ENCODE measurements at regions not wholly inside any gene's neighbourhood (a gene's known extent, or its start where the extent isn't known, plus 50 kb on each side); places are given as distances from the start of the nearest gene placed in this dataset.
"Not testable (repeated sequence)": the region's sequence is repeated elsewhere in the genome, so short reads cannot be mapped to it uniquely, and the experiment has no call there.

DNA sequence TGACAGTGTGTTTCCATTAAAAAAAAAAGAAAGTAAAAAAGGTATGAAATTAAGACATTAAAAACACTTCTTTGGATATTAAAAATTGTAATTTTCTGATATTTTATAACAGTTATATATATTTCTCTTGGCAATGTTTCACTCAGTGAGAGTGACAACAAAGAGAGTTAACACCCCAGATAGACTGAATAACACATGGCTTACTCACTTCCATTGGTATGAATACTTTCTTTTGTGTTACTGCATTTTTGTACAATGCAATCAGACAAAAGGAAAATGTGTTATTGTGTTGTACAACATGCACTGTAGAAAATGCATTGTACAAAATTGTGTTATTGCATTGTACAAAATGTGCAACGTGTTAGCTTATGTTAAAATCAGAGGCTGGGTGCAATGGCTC lies 676.6 kb upstream of the AMELY start:
- not testable (repeated sequence) for FAIRE-seq; DNase-seq (ENCODE audit: insufficient read length, low spot score)

DNA sequence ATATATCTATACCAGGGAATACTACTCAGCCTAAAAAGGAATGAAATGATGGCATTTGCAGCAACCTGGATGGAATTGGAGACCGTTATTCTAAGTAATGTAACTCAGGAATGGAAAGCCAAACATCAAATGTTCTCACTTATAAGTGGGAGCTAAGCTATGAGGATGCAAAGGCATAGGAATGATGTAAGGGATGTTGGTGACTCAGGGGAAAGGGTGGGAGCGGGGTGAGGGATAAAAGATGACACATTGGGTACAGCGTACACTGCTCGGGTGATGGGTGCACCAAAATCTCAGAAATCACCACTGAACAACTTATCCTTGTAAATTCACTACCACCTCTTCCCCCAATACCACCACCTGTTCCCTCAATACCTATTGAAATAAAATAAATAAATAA lies 651.0 kb upstream of the AMELY start:
- DNase-seq (ENCODE audit: insufficient read length, low spot score) = no peak
- FAIRE-seq = no peak

DNA sequence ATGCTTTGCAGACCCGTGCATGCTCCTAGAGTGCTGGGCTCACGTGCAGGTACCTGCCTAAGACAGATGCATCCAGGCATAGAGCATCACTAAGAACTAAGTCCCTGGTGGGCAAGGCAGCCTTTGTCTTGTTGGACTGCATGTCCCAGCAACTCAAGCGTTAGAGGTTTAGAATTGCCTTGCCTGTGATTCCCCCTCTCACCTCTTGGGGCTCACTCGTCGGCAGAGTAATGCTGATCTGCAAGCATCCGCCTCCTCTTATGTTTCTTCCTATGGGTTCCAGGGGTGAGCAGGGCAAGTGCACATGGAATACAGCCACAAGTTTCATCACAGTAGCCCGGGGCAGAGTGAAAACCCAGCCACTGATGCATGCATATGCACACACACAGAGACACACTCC lies 646.1 kb upstream of the AMELY start:
- FAIRE-seq (no peak), DNase-seq (ENCODE audit: insufficient read length, low spot score) (peak; percentile 1)

DNA sequence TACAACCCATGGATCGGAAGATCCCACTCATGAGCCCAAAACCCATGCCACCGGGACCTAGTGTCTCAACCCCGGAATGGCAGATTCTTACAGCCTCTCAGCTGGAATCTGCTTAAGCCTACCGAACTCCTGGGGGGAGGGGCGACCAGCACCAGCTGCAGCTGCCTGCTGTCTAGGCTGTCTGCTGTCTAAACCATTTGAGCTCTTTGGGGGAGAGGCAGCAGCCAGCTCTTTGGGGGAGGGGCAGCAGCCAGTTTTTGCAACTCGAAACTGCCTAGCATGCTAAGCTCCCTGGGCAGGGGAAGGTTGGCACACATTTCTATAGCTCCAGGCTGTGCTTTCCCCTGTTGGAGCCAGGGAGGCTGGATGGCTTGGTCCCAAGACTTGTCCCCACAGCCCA lies 643.5 kb upstream of the AMELY start:
- DNase-seq (ENCODE audit: insufficient read length, low spot score) = no peak
- no peak for FAIRE-seq

DNA sequence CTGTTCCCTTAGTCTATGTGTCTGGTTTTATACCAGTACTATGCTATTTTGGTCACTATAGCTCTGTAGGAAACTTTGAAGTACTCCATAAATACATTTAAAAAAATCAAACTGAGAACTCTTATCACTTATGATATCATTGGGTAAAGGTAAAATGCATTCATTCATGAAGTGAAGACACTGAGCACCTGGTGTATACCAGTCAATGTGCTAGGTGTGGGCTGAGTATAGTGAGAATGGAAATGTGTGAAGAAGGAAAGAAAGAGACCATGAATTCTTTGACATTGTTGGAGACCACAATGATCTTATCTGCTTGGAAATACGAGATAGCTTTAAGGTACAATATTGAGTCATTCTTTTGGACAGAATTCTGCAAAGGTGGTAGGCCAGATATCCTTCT lies 633.5 kb upstream of the AMELY start:
- no peak for FAIRE-seq

DNA sequence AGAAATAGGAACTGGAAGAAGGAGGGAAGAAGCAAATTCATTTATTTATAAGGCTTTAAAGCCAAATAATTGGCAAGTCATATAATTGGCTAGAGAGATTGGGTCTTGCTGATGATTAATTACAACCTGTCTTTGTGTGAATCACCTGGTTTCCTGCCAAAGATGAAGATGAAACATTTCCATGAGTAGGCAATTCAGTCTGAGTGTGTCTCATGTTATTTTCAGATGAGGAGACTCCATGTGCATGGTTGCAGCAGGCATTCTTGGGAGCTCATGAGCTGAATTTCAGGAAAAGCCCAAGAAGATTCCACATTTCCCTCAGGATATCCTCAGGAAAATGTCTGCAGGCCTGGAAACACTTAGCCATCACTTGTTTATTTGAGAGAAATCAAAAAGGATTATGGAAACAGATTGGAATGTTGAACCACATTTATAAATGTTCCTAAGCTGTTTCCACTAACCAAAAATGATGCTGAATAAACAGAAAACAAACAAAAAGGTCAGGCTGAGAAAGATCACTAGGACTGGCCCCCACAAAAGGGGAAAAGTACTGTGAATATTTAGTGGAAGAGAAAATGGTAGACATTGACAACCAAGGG lies 632.7 kb upstream of the AMELY start:
- DNase-seq (ENCODE audit: insufficient read length, low spot score) (no peak), FAIRE-seq (no peak)

More for the DNA sequence above, 633.5 kb upstream of the AMELY start:
- no peak for DNase-seq (ENCODE audit: insufficient read length, low spot score)

DNA sequence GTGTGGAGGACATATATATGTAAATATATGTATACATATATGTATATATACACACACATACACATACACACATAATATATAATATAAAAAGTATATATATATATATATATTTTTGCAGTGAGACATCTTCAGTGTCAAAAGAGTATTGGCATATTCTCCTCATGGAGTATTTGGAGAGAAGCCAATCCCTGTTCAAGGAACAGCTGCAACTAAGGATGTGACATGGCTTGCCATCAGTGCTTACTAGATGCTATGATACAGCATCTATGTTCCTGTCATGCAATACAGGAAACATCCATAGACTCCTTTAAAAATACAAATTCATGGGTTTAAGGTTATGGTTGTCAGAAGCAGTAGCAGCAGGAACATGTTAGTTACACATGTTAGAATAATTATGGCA lies 632.0 kb upstream of the AMELY start:
- FAIRE-seq (no peak), DNase-seq (ENCODE audit: insufficient read length, low spot score) (no peak)

DNA sequence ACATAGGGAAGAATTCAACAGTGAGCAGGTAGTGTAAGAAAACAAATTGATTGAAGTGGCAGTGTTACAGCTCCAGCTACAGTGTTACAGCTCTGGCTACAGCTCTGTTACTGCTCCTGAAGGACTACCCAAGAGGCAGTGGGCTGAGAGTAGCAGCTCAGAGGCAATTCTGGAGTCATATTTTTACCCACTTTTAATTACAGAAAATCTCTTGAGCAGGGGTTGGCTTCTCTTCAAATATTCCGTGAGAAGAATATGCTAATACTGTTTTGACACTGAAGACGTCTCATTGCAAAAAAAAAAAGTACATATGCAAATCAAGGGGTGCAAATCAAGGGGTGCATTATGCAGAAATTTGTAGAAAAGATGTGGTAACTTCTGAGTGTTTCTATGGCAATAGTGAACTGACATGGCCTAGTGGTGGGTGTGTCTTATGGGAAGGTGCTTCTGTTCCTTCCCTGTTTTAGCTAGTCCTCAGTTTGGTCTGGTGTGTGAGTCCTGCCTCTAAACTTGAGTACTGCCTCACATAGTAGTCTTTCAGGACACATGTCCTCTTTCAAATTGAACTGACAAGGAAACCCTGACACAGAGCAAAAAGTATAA lies 630.8 kb upstream of the AMELY start:
- no peak for DNase-seq (ENCODE audit: insufficient read length, low spot score)
- FAIRE-seq = no peak

DNA sequence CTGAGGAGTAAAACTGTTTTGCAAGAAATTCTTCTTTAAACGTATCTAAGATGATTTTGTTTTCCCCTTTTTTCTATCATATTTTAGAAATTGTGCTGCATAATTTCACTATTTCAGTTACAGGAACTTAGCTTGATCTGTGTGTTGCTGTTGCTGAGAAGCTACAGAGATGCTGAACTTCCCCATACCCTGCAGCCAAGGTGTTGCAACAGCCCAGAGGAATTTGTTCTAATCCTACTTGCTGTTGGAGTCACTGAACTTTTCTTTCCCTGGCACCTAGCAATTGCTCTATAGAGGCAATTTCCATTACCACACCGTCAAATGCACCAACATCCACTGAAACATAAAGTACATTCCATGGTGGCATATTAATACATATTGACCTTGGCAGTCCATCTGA lies 617.8 kb upstream of the AMELY start:
- no peak for DNase-seq (ENCODE audit: insufficient read length, low spot score)
- FAIRE-seq = no peak

DNA sequence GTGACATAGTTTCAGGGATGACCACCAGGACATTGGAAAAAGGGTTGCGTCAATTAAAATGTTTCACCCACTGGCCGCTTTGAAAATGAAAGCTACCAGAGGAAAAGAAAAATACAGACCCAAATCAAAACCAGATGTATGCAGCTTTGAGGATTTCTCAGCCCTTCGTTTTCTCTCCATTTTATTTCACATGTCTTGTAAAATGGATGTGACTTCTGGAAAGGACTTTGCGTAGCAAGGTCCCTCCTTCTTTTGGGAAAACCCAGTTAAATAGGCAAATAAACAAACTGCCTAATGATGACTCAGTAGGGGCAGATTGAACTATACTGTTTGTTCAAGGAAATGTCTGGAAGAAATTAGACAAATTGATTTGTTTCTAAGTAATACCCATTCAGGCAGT lies 616.0 kb upstream of the AMELY start:
- not testable (repeated sequence) for FAIRE-seq; DNase-seq (ENCODE audit: insufficient read length, low spot score)

DNA sequence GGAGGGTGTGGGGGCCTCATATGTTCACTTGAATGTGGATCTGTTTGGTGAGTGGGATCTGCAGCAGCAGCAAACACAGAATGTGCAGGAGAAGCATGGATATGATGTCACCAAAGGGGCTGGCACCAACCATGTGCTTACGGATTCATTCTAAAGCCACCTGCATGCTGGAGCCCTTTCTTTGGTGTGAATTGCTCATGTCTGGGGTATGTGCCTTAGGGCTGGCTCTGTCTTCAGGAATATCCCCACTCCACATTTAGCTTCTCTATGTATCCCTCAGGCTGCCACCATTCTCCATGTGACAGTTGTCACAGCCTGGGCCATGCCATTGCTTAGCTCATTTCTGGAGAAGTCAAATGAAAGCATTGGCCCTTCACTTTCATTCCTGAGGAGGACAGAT lies 606.8 kb upstream of the AMELY start:
- DNase-seq (ENCODE audit: insufficient read length, low spot score) = no peak
- FAIRE-seq = no peak

DNA sequence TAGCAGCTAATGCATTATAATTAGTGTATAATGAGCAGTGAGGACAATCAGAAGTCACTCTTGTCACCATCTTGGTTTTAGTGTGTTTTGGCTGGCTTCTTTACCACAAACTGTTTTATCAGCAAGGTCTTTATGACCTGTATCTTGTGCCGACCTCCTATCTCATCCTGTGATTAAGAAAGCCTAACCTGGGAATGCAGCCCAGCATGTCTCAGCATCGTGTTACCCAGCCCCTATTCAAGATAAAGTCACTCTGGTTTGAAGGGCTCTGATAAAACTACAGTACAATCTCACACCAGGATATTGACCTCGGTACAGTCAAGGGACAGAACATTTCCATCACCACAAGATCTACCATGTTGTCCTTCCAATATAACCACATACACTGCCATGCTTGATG lies 604.7 kb upstream of the AMELY start:
- DNase-seq (ENCODE audit: insufficient read length, low spot score) = no peak
- no peak for FAIRE-seq

DNA sequence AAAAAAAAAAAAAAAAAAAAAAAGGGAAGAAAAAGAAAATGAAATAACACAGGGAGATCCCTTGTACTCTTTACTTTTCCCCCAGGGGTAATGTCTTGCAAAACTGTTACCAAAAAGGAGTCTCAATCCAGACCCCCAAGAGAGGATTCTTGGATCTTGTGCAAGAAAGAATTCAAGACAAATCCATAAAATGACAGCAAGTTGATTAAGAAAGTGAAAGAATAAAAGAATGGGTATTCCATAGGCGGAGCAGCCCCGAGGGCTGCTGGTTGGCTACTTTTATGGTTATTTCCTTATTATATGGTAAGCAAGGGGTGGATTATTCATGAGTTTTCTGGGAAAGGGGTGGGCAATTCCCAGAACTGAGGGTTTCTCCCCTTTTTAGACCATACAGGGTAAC lies 604.3 kb upstream of the AMELY start:
- FAIRE-seq (no peak), DNase-seq (ENCODE audit: insufficient read length, low spot score) (no peak)

DNA sequence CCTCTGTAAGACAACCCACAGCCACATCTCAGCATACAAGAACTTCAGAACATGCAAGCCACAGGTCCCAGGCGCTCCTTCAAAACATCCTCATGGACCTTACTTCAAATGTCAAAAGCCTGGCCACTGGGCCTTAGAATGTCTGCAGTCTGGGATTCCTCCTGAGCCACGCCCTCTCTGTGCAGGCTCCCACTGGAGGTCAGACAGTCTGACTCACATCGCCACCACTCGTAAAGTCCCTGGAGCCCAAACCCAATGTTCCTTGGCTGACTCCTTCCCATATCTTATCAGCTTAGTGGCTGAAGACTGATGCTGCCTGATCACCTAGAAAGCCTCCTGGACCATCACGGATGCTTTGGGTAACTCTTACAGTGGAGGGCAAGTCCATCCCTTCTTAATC lies 591.3 kb upstream of the AMELY start:
- DNase-seq (ENCODE audit: insufficient read length, low spot score) = no peak

DNA sequence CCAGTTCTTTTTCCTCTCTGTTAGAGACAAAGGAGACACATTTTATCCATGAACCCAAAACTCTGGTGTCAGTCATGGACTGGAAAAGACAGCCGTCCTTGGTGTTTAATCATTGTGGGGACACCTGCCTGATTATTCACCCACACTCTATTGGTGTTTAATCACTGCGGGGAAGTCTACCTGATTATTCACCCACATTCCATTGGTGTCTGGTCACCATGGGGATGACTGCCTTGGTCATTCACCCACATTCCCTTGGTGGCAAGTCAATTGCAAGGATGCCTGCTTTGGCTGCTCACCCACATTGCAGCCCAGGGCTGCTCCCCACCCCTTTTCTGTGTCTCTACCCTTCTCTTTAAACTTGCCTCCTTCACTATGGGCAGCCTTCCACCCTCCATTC lies 589.7 kb upstream of the AMELY start:
- FAIRE-seq (no peak), DNase-seq (ENCODE audit: insufficient read length, low spot score) (no peak)

More for the DNA sequence above, 591.3 kb upstream of the AMELY start:
- FAIRE-seq = no peak

DNA sequence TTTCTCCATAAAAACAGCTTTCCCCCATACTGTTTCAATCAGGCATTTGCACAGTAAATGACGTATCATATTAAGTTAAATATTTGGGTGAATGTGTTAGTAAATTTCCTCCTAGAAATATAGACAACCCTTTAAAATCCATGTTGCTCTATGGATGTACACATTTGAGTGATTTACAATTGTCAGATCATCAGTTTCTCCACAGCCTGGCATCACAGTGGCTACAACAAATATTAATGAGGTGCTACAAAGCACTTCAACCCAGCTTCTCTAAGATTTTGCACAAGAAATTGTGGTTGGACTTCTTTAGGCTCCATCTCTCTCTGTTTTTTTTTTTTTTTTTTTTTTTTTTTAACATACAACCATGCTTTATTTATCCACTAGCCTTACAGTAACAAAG lies 584.4 kb upstream of the AMELY start:
- FAIRE-seq = no peak
- DNase-seq (ENCODE audit: insufficient read length, low spot score) = no peak

DNA sequence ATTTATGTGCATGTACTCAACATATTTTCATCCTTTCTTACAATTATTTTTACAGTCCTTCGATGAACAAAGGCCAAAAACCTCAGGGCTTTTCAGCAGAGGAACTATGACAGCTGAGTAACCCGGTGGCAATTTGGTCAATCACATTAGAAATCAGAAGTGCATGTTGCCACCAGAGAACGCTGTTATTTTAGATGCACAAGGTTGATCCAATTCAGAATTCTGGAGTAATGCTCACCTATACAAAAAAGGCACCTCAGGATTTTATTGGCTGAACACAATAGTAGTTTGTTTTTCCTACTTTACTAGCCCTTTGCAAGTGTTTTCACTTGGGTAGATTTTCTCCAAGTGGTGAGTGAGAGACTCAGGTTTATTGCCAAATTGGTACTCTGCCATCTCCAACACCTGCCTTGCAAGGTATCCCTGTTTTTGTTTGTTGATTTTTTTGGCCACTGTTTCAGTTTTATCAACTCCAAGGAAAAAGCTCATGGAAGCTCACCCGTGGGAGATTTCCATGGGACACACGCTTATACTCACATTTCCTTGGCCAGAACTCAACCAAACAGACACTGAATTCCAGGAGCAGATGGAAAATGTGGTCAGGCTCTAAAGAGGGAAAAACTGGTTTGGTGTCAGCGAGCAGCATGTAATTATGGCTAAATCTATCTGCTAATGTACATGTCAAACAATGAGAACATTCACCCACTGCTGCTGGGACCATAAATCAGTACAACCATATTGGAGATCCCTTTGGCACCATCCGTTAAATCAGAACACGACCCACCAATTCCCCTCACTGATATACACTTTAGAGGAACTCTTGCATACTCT lies 573.1 kb upstream of the AMELY start:
- not testable (repeated sequence) for DNase-seq (ENCODE audit: insufficient read length, low spot score)
- FAIRE-seq = peak; percentile 84

DNA sequence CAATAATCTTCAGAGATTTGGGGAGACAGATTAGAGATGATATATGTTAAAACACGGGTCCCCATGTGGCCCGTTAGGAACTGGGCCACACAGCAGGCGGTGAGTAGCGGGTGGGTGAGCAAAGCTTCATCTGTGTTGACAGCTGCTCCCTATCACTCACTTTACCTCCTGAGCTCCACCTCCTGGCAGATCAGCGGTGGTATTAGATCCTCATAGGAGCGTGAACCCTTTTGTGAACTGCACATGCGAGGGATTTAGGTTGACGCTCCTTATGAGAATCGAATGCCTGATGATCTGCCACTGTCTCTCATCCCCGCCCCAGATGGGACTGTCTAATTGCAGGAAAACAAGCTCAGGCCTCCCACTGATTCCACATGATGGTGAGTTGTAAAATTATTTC lies 560.4 kb upstream of the AMELY start:
- no peak for DNase-seq (ENCODE audit: insufficient read length, low spot score)
- peak; percentile 71 for FAIRE-seq

DNA sequence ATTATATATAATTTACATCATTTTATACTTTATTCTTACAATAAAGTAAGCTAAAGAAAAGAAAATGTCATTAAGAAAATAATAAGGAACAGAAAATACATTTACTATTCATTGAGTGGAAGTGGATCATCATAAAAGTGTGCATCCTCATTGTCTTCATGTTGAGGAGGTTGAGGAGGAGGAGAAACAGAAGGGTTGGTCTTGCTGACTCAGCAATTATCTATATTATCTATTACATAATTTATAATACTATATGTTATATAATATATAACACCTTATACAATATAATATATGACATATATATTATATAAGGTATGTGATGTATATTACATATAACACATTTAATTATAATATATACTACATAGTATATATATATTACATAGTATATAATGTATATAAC lies 558.5 kb upstream of the AMELY start:
- no peak for FAIRE-seq
- no peak for DNase-seq (ENCODE audit: insufficient read length, low spot score)

DNA sequence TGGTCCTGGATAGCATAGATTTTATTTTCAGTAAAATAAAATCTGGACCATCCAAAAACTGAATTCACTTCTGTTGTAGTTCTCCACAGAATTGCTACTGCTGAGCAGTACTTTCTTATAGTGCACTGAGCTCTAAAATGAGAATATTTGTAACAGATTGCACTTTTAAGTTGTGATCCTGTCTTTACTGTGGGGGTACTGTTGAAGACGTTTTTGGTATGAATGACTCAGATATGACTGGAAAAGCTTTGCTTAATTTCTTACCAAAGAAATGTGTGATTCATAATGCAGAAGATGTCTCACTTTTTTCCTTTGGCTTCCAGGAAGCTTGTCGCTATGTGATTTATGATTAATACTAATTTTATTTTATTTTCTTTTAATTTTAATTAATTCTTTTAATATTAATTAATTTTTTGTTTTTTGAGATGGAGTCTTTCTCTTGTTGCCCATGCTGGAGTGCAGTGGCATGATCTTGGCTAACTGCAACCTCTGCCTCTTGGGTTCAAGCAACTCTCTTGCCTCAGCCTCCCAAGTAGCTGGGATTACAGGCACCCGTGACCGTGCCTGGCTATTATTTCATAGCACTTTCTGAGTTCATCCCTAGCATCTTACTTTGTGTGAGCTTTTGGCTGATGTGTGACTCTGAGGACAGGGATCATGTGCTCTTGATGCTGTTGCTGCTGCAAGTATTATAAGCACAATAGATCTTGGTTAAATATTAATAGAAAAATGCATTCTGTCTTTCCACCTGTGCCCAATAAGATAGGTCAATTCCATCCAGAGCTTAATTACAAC lies 557.6 kb upstream of the AMELY start:
- DNase-seq (ENCODE audit: insufficient read length, low spot score) (no peak), FAIRE-seq (no peak)

DNA sequence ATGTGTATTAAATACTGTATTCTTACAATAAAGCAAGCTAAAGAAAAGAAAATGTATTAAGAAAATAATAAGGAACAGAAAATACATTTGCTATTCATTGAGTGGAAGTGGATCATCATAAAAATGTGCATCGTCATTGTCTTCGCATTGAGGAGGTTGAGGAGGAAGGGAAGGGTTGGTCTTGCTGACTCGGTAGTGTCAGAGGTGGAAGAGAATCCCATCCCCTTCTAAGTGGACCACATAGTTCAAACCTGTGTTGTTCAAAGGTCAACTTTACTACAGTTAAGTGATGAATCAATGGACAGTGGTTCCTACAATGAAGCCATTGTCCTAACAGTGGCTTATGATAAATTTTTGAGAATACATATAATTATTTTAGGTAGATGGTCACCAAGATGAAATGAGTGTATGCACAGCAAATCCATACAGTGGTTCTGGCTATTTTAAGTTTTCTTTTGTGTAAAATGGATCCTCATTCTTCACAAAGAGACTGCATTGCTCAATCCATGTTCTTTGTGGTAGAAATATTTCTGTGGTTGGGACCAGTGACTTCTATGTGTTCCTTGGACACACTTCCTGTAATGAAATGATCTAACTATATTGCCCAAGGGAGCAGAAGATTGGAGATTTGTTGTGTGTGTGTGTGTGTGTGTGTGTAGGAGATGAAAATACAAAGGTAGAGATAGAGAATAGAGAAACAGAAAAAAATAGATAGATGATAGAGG lies 556.4 kb upstream of the AMELY start:
- no peak for DNase-seq (ENCODE audit: insufficient read length, low spot score)
- no peak for FAIRE-seq
